HL-60 (cell line): ENCODE measurements at regions not wholly inside any gene's neighbourhood (a gene's known extent, or its start where the extent isn't known, plus 50 kb on each side); places are given as distances from the start of the nearest gene placed in this dataset.

Experiments
- POLR2AphosphoS5 ChIP-seq: IDR thresholded peaks from 2 replicates; pipeline ENCODE4 v1.6.1; 2012; ENCODE audit warnings: low read depth
- SPI1 ChIP-seq: IDR thresholded peaks from 2 replicates; pipeline ENCODE4 v1.6.1; 2012; ENCODE audit warnings: low read depth, mild to moderate bottlenecking, borderline replicate concordance
- TF ChIP-seq, protein P1 (sequence below): IDR thresholded peaks from one replicate; pipeline ENCODE4 v1.5.1; 2011; ENCODE audit warnings: low read length, control low read depth, inconsistent platforms; ENCODE audit not compliant: insufficient read depth
- TF ChIP-seq, protein P2 (sequence below): IDR thresholded peaks from 2 replicates; pipeline ENCODE4 v1.6.1; 2012; ENCODE audit warnings: low read depth; ENCODE audit not compliant: insufficient replicate concordance

DNA sequence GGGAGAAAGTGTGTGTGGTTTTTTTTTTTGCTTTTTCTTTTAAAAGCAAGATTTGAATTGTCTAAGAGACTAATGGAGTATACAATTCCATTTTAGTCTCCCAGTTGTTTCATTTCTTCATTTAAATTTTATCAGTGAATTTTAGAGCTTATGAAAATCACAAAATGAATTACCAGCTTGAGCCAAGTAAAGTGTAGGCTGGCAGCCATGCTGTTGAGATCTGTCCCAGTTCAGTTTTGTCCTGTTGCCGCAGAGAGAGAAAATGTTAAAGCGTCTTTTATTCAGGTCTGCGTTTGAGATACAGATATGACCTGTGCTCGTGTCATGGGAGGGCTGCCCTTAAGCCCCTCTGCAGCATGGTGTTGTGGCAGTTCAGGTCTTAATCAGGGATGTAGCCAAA lies 256.5 kb downstream of the IPO8 start:
- TF ChIP-seq, protein P1, sequence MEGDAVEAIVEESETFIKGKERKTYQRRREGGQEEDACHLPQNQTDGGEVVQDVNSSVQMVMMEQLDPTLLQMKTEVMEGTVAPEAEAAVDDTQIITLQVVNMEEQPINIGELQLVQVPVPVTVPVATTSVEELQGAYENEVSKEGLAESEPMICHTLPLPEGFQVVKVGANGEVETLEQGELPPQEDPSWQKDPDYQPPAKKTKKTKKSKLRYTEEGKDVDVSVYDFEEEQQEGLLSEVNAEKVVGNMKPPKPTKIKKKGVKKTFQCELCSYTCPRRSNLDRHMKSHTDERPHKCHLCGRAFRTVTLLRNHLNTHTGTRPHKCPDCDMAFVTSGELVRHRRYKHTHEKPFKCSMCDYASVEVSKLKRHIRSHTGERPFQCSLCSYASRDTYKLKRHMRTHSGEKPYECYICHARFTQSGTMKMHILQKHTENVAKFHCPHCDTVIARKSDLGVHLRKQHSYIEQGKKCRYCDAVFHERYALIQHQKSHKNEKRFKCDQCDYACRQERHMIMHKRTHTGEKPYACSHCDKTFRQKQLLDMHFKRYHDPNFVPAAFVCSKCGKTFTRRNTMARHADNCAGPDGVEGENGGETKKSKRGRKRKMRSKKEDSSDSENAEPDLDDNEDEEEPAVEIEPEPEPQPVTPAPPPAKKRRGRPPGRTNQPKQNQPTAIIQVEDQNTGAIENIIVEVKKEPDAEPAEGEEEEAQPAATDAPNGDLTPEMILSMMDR, result no peak
- TF ChIP-seq POLR2AphosphoS5 (no peak), SPI1 (no peak)
- TF ChIP-seq, protein P2, sequence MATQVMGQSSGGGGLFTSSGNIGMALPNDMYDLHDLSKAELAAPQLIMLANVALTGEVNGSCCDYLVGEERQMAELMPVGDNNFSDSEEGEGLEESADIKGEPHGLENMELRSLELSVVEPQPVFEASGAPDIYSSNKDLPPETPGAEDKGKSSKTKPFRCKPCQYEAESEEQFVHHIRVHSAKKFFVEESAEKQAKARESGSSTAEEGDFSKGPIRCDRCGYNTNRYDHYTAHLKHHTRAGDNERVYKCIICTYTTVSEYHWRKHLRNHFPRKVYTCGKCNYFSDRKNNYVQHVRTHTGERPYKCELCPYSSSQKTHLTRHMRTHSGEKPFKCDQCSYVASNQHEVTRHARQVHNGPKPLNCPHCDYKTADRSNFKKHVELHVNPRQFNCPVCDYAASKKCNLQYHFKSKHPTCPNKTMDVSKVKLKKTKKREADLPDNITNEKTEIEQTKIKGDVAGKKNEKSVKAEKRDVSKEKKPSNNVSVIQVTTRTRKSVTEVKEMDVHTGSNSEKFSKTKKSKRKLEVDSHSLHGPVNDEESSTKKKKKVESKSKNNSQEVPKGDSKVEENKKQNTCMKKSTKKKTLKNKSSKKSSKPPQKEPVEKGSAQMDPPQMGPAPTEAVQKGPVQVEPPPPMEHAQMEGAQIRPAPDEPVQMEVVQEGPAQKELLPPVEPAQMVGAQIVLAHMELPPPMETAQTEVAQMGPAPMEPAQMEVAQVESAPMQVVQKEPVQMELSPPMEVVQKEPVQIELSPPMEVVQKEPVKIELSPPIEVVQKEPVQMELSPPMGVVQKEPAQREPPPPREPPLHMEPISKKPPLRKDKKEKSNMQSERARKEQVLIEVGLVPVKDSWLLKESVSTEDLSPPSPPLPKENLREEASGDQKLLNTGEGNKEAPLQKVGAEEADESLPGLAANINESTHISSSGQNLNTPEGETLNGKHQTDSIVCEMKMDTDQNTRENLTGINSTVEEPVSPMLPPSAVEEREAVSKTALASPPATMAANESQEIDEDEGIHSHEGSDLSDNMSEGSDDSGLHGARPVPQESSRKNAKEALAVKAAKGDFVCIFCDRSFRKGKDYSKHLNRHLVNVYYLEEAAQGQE, result no peak
